Smooth muscle cell (in vitro differentiated cells): ENCODE measurements at regions not wholly inside any gene's neighbourhood (a gene's known extent, or its start where the extent isn't known, plus 50 kb on each side); places are given as distances from the start of the nearest gene placed in this dataset.

Source experiments
- DNase-seq: peaks from one replicate; lab custom pipeline; 2025; ENCODE audit not compliant: unreplicated experiment; lab: John Stamatoyannopoulos, UW
- H2AFZ ChIP-seq: fragments of 200-600 bp; sonication (generic); 2 replicates; pipeline ENCODE4 v1.6.0; 2016; ENCODE audit warnings: antibody characterized with exemption, low read depth, mild to moderate bottlenecking
- H3F3A ChIP-seq: fragments of 200-600 bp; sonication (generic); 2 replicates; pipeline ENCODE4 v1.6.0; 2017; ENCODE audit warnings: antibody characterized with exemption, low read depth
- H3K27ac ChIP-seq: fragments of 200-600 bp; sonication (generic); 2 replicates; pipeline ENCODE4 v1.5.1; 2016; ENCODE audit warnings: low read depth, mild to moderate bottlenecking
- H3K27me3 ChIP-seq: fragments of 200-600 bp; sonication (generic); 2 replicates; pipeline ENCODE4 v1.6.1; 2016; ENCODE audit warnings: low read depth, mild to moderate bottlenecking
- H3K36me3 ChIP-seq: fragments of 200-600 bp; sonication (generic); 2 replicates; pipeline ENCODE4 v1.5.1; 2016; ENCODE audit warnings: low read depth
- H3K4me1 ChIP-seq: fragments of 200-600 bp; sonication (generic); 2 replicates; pipeline ENCODE4 v1.5.1; 2016; ENCODE audit warnings: low read depth
- H3K4me2 ChIP-seq: fragments of 200-600 bp; sonication (generic); 2 replicates; pipeline ENCODE4 v1.6.0; 2016; ENCODE audit warnings: mild to moderate bottlenecking
- H3K4me3 ChIP-seq: fragments of 200-600 bp; sonication (generic); 2 replicates; pipeline ENCODE4 v1.5.1; 2016; ENCODE audit warnings: mild to moderate bottlenecking
- H3K79me2 ChIP-seq: fragments of 200-600 bp; sonication (generic); 2 replicates; pipeline ENCODE4 v1.6.0; 2016; ENCODE audit warnings: low read depth, mild to moderate bottlenecking
- H3K9ac ChIP-seq: fragments of 200-600 bp; sonication (generic); 2 replicates; pipeline ENCODE4 v1.6.0; 2016; ENCODE audit warnings: low read depth
- H3K9me3 ChIP-seq: fragments of 200-600 bp; sonication (generic); replicated peaks from 2 replicates; pipeline ENCODE4 v1.5.1; 2016; ENCODE audit warnings: low read depth
- H4K20me1 ChIP-seq: fragments of 200-600 bp; sonication (generic); 2 replicates; pipeline ENCODE4 v1.6.0; 2016; ENCODE audit warnings: low read depth
- WGBS: methylation state at CpG from one replicate; pipeline ENCODE4 v1.1.7; 2016; ENCODE audit warnings: low lambda C conversion rate; 5-methylcytosine and 5-hydroxymethylcytosine counted together
- TF ChIP-seq, protein P1 (sequence below): fragments of 200-600 bp; sonication (generic); IDR thresholded peaks from 2 replicates; pipeline ENCODE4 v1.5.1; 2017; ENCODE audit warnings: borderline replicate concordance, mild to moderate bottlenecking, antibody characterized with exemption; ENCODE audit not compliant: insufficient read depth, poor library complexity, severe bottlenecking

DNA sequence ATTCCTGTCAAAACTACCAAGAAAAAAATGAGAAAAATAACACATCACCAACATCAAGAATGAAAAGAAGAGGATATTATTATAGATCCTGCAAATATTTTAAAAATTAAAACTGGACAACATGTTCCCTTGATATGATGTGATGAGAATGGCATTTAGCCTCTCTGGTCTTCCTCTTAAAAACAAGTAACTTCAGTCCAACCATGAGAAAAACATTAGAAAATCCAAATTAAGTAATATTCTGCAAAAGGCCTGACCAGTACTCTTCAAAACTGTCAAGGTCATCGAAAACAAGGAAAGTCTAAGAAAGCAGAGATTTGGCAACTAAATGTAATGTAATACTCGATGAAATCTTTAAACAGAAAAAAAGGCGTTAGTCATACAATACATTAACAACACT lies 167.1 kb upstream of the SNX2 start:
- Histone ChIP-seq H3K4me3 (no peak overlapping the region), H3K9ac (no peak overlapping the region), H3K27me3 (no peaks in the 10 kb centered on the region), H3F3A (no peaks in the 10 kb centered on the region), H3K9me3 (no peaks in the 10 kb centered on the region), H3K79me2 (no peaks in the 10 kb centered on the region), H3K4me2 (no peak overlapping the region), H2AFZ (no peak overlapping the region), H3K36me3 (no peaks in the 10 kb centered on the region), H3K27ac (no peak overlapping the region), H4K20me1 (no peaks in the 10 kb centered on the region), H3K4me1 (no peaks in the 10 kb centered on the region)
- WGBS = 93% methylated on average over 3 of the region's 3 CpGs
- TF ChIP-seq, protein P1, sequence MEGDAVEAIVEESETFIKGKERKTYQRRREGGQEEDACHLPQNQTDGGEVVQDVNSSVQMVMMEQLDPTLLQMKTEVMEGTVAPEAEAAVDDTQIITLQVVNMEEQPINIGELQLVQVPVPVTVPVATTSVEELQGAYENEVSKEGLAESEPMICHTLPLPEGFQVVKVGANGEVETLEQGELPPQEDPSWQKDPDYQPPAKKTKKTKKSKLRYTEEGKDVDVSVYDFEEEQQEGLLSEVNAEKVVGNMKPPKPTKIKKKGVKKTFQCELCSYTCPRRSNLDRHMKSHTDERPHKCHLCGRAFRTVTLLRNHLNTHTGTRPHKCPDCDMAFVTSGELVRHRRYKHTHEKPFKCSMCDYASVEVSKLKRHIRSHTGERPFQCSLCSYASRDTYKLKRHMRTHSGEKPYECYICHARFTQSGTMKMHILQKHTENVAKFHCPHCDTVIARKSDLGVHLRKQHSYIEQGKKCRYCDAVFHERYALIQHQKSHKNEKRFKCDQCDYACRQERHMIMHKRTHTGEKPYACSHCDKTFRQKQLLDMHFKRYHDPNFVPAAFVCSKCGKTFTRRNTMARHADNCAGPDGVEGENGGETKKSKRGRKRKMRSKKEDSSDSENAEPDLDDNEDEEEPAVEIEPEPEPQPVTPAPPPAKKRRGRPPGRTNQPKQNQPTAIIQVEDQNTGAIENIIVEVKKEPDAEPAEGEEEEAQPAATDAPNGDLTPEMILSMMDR = no peak
- DNase-seq = no peak

DNA sequence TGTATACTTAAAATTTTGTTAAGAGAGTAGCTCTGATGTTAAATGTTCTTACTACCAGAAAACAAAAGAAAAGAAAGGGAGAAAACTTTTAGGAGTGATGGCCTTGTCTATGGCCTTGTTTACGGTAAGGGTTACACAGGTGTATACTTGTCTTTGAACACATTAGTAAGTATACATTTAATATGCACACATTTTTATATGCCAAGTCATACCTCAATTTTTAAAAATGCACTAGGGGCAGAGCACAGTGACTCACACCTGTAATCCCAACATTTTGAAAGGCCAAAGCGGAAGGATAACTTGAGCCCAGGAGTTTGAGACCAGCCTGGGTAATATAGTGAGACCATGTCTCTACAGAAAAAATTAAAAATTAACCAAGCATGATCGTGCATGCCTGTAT lies 166.7 kb upstream of the SNX2 start:
- Histone ChIP-seq H3F3A (no peaks in the 10 kb centered on the region), H3K9me3 (no peaks in the 10 kb centered on the region), H3K27me3 (no peaks in the 10 kb centered on the region), H4K20me1 (no peaks in the 10 kb centered on the region), H3K27ac (no peak overlapping the region), H3K36me3 (no peaks in the 10 kb centered on the region), H3K4me2 (no peak overlapping the region), H3K4me1 (no peaks in the 10 kb centered on the region), H2AFZ (no peak overlapping the region), H3K9ac (no peak overlapping the region), H3K4me3 (no peak overlapping the region), H3K79me2 (no peaks in the 10 kb centered on the region)
- WGBS = 92% methylated on average over 3 of the region's 3 CpGs
- TF ChIP-seq, protein P1 = no peak
- no peak for DNase-seq

DNA sequence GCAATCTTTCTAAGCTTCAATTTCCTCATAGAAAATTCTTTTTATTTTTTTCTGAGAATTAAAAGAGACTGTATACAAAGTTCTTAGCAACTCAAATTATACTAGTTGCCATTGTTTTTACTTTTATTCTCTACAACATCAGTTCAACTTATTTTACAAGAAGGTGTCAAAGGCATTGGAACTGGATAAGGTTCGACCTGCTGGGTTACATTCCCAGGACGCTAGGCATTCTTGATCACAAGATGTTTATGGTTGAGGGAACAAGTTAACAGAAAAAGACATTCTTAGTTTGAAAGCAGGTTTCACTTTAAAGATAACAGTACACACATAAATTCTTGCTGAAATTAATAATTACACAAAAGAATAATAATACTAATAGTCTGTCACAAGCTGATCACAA lies 163.5 kb upstream of the SNX2 start:
- WGBS = 48% methylated on average over 2 of the region's 2 CpGs
- no peaks in the 10 kb centered on the region for H3K79me2 ChIP-seq
- no peaks in the 10 kb centered on the region for H3K36me3 ChIP-seq
- H3K4me2 ChIP-seq = no peak overlapping the region
- no peaks in the 10 kb centered on the region for H4K20me1 ChIP-seq
- H3K9me3 ChIP-seq = no peaks in the 10 kb centered on the region
- H3K27ac ChIP-seq = peak overlapping the region; percentile 1
- no peak overlapping the region for H3K4me3 ChIP-seq
- no peak overlapping the region for H3K9ac ChIP-seq
- DNase-seq = no peak
- TF ChIP-seq, protein P1 = no peak
- H3K4me1 ChIP-seq = no peaks in the 10 kb centered on the region
- H2AFZ ChIP-seq = no peak overlapping the region
- H3F3A ChIP-seq = no peaks in the 10 kb centered on the region
- H3K27me3 ChIP-seq = no peaks in the 10 kb centered on the region

DNA sequence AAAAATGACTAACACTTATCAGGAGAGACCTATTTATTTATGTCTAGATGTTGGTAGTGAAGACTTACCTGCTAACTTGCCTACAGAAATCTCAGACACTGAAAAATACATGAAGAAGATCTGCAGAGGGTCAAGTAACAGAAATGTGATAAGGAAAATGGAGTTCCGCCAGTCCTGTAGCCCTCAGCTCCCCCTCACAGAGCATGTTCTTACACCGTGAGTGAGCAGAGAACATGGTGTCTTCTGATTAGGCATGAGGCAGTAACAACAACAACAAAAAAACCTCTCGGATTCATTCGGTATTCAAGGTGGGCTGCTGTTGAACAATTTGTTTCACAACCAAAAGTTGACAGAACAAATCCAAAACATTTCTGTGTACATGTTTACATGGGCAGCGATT lies 162.0 kb upstream of the SNX2 start:
- H3K4me3 ChIP-seq = no peak overlapping the region
- TF ChIP-seq, protein P1 = no peak
- H3K9ac ChIP-seq = no peak overlapping the region
- no peaks in the 10 kb centered on the region for H4K20me1 ChIP-seq
- no peaks in the 10 kb centered on the region for H3K36me3 ChIP-seq
- no peak overlapping the region for H3K27ac ChIP-seq
- no peak overlapping the region for H2AFZ ChIP-seq
- 84% methylated on average over 5 of the region's 5 CpGs for WGBS
- H3K4me2 ChIP-seq = no peak overlapping the region
- H3F3A ChIP-seq = no peaks in the 10 kb centered on the region
- no peak for DNase-seq
- no peaks in the 10 kb centered on the region for H3K79me2 ChIP-seq
- no peaks in the 10 kb centered on the region for H3K27me3 ChIP-seq
- H3K4me1 ChIP-seq = no peaks in the 10 kb centered on the region
- no peaks in the 10 kb centered on the region for H3K9me3 ChIP-seq
